ENCODE measurements at regions not wholly inside any gene's neighbourhood (a gene's known extent, or its start where the extent isn't known, plus 50 kb on each side); places are given as distances from the start of the nearest gene placed in this dataset.

- TF ChIP-seq, protein P1, sequence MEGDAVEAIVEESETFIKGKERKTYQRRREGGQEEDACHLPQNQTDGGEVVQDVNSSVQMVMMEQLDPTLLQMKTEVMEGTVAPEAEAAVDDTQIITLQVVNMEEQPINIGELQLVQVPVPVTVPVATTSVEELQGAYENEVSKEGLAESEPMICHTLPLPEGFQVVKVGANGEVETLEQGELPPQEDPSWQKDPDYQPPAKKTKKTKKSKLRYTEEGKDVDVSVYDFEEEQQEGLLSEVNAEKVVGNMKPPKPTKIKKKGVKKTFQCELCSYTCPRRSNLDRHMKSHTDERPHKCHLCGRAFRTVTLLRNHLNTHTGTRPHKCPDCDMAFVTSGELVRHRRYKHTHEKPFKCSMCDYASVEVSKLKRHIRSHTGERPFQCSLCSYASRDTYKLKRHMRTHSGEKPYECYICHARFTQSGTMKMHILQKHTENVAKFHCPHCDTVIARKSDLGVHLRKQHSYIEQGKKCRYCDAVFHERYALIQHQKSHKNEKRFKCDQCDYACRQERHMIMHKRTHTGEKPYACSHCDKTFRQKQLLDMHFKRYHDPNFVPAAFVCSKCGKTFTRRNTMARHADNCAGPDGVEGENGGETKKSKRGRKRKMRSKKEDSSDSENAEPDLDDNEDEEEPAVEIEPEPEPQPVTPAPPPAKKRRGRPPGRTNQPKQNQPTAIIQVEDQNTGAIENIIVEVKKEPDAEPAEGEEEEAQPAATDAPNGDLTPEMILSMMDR (IDR thresholded peaks at IDR 0.05; ENCODE audit: poor library complexity, severe bottlenecking) = no peak
- Histone ChIP-seq H3K4me1 (ENCODE audit: insufficient read depth, poor library complexity, severe bottlenecking) (no peaks in the 10 kb centered on the region), H3K4me3 (ENCODE audit: severe bottlenecking) (no peak overlapping the region), H3K36me3 (ENCODE audit: low read depth) (no peaks in the 10 kb centered on the region), H3K9me3 (ENCODE audit: severe bottlenecking) (no peaks in the 10 kb centered on the region), H3K27me3 (ENCODE audit: insufficient read depth, poor library complexity, severe bottlenecking) (peaks cover 27% of the 10 kb centered on the region), H3K27ac (ENCODE audit: poor library complexity, severe bottlenecking) (no peak overlapping the region)
- no peak for DNase-seq (ENCODE audit: low spot score)
- no peak for ATAC-seq (ENCODE audit: low read depth)
These were observed 500.4 kb upstream of the PSMD7 start for GRCh38 chr16:73796241-73796640.

DNA sequence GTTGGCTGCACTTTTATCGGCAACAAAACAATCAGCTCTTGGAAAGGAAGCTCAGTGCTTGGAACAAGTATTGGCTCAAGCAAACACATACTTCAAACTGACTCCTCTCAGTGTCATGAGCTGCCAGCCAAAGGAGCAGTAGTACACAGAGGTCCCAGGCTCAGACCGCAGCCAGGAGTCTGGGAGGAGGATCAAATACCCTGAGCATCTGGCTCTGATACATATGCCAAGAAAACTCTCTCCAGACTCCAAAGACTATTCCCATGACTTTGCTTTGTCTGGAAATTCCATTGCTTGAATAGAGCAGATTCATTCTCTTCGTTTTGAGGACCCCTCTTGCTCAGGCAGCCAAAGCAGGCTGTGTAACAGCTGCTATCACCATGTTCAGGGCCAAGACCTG, 501.6 kb upstream of the PSMD7 start:
- no peak overlapping the region for H3K27ac ChIP-seq (ENCODE audit: poor library complexity, severe bottlenecking)
- ATAC-seq (ENCODE audit: low read depth) (no peak), DNase-seq (ENCODE audit: low spot score) (no peak)
- TF ChIP-seq, protein P1 (IDR thresholded peaks at IDR 0.05; ENCODE audit: poor library complexity, severe bottlenecking) = no peak
- H3K4me1 ChIP-seq (ENCODE audit: insufficient read depth, poor library complexity, severe bottlenecking) = no peaks in the 10 kb centered on the region
- no peaks in the 10 kb centered on the region for H3K9me3 ChIP-seq (ENCODE audit: severe bottlenecking)
- H3K36me3 ChIP-seq (ENCODE audit: low read depth) = no peaks in the 10 kb centered on the region
- H3K4me3 ChIP-seq (ENCODE audit: severe bottlenecking) = no peak overlapping the region
- peaks cover 25% of the 10 kb centered on the region for H3K27me3 ChIP-seq (ENCODE audit: insufficient read depth, poor library complexity, severe bottlenecking)

DNA sequence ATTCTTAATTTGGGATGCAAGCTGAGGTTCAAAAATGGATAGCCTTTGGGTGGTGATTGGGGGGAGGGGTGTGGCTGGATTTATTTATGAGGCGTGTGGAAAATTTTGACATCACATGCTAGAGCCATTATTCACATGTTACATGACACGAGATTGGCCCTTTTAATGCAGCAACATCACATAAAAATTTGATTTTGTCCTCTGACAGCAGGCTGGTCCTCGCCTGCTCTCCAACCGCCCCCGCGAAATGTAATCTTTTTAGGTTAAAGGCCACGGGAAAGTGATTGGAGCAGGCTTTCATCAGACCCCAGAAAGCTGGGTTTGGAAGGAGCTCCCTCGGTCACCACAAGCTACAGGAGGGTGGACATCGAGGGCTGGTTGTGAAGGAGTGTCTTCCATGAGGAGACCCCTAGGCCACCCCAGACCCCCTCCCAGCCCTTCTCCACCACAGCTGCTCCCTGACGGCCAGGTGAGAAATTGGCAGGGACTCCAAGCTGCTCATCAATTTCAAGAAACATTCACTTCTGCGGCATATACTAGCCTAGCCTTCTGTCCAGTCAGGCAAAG, 502.7 kb upstream of the PSMD7 start:
- no peak for ATAC-seq (ENCODE audit: low read depth)
- H3K9me3 ChIP-seq (ENCODE audit: severe bottlenecking) = no peaks in the 10 kb centered on the region
- no peak for DNase-seq (ENCODE audit: low spot score)
- H3K36me3 ChIP-seq (ENCODE audit: low read depth) = no peaks in the 10 kb centered on the region
- H3K4me3 ChIP-seq (ENCODE audit: severe bottlenecking) = no peak overlapping the region
- no peaks in the 10 kb centered on the region for H3K4me1 ChIP-seq (ENCODE audit: insufficient read depth, poor library complexity, severe bottlenecking)
- H3K27me3 ChIP-seq (ENCODE audit: insufficient read depth, poor library complexity, severe bottlenecking) = peaks cover 25% of the 10 kb centered on the region
- TF ChIP-seq, protein P1 (IDR thresholded peaks at IDR 0.05; ENCODE audit: poor library complexity, severe bottlenecking) = no peak
- no peak overlapping the region for H3K27ac ChIP-seq (ENCODE audit: poor library complexity, severe bottlenecking)

- no peak for DNase-seq (ENCODE audit: low spot score)
- Histone ChIP-seq H3K9me3 (ENCODE audit: severe bottlenecking) (no peaks in the 10 kb centered on the region), H3K27ac (ENCODE audit: poor library complexity, severe bottlenecking) (no peak overlapping the region)
These were observed 503.4 kb upstream of the PSMD7 start for GRCh38 chr16:73793260-73793659.

More at GRCh38 chr16:73793260-73793659, 503.4 kb upstream of the PSMD7 start:
- no peak for ATAC-seq (ENCODE audit: low read depth)
- TF ChIP-seq, protein P1 (IDR thresholded peaks at IDR 0.05; ENCODE audit: poor library complexity, severe bottlenecking) = no peak
- no peaks in the 10 kb centered on the region for H3K4me1 ChIP-seq (ENCODE audit: insufficient read depth, poor library complexity, severe bottlenecking)
- H3K4me3 ChIP-seq (ENCODE audit: severe bottlenecking) = no peak overlapping the region
- H3K36me3 ChIP-seq (ENCODE audit: low read depth) = no peaks in the 10 kb centered on the region
- peaks cover 25% of the 10 kb centered on the region for H3K27me3 ChIP-seq (ENCODE audit: insufficient read depth, poor library complexity, severe bottlenecking)
